GM21528 (cell line): ENCODE measurements at regions not wholly inside any gene's neighbourhood (a gene's known extent, or its start where the extent isn't known, plus 50 kb on each side); places are given as distances from the start of the nearest gene placed in this dataset.
"Not testable (repeated sequence)": the region's sequence is repeated elsewhere in the genome, so short reads cannot be mapped to it uniquely, and the experiment has no call there.

Experiments
- ATAC-seq: cut with Tn5 transposase; IDR thresholded peaks from one replicate; pipeline ENCODE4 v1.9.1; 2021; ENCODE audit warnings: mild to moderate bottlenecking, moderate library complexity; ENCODE audit not compliant: unreplicated experiment, low FRiP score

DNA sequence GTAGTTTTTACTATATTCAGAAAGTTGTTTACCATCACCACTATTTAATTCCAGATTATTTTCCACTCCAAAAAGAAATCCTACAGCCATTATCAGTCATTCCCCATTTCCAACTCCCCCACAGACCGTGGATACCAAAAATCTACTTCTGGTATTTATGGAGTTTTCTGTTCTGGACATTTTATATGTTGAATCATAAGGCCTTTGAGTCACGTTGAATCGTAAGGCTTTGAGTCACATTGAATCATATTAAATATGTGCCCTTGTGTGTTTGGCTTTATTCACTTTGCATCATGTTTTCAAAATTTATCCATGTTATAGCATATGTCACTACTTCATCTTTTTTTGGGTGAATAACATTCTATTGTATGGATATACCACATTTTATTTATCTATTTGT, 454.1 kb upstream of the NUDT12 start:
- ATAC-seq: no peak

DNA sequence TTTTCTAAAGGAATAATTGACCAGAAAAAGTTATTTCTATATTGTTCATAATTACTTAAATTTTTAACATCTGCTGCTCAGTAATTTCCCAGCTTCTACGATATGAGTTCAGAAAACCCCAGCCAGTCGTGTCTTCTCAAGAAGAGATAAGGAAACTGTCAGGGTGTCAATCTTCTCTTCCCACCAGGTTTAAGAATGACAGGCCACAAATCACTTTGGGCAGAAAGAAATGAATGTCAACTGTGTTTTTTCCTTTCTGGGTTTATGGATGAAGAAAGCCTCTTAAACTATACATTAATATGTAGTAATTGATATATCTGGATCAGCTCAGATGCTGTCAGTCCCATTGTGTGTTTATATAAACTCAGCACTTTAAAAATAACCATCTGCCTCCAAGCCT, 453.2 kb upstream of the NUDT12 start:
- ATAC-seq: no peak

DNA sequence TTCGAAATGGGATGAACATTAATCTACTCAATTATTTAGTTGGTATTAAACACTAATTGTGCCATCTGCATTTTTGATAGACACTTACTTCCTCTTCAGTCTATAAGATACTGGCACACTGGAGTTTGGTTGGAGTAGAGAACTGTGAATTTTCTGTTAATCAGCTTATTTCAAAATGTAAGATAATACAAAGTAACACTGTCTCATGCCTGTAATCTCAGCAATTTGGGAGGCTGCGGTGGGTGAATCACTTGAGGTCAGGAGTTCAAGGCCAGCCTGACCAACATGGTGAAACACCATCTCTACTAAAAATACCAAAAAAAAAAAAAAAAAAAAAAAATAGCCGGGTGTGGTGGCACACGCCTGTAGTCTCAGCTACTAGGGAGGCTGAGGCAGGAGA, 440.2 kb upstream of the NUDT12 start:
- ATAC-seq: not testable (repeated sequence)

DNA sequence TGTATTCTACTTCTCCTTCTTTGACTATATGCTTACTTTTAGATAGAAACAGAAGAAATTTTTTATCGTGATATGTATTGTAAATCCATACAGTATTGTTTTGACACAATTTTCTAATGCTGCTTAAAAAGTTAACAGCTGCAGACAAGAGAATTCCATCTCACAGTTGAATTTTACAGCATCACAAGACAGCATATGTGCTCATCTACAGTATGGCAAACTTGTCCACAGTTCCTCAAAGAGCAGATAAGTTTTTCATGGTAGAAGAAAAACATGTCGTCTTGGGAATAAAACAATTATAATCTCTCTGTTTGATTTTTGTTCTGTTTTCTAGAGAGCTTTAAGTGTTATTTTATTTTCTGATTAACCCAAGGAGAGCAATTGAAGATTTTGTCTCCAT, 438.5 kb upstream of the NUDT12 start:
- no peak for ATAC-seq

DNA sequence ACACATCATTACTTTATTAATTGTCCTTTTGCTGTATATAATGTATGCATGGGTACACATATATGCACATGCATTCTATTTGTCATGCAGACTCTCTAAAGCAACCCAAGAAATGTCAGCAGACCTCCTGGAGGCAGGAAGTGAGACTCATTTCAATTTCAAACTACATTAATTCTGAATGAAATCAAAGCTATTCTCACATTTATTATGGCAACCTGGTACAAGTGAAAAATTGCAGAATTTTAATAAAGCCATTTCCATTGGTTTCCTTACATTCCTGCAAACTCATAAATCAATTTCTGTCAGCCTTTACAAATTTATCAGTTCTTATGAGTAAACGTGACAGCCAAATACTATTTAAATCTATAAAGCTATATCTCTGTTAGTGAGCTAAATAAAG, 430.4 kb upstream of the NUDT12 start:
- ATAC-seq: no peak

DNA sequence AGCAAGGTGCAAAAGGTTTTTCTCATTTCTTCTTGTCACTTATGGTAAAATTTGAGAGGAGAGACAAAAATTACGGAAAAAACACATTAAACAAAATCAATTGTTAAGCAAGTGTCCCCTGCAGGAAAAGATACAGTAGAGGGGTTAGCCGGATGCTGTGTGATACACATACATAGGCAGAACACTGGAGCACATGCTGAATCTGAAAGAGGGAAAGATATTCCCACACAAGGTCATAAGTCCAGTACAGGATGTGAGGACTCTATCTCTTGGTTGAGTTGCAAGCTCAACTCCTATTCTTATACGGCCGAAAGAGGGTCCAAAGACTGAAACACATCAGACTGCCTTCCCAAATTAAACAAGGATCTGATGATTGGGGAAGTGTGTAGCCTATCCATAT, 427.5 kb upstream of the NUDT12 start:
- no peak for ATAC-seq

DNA sequence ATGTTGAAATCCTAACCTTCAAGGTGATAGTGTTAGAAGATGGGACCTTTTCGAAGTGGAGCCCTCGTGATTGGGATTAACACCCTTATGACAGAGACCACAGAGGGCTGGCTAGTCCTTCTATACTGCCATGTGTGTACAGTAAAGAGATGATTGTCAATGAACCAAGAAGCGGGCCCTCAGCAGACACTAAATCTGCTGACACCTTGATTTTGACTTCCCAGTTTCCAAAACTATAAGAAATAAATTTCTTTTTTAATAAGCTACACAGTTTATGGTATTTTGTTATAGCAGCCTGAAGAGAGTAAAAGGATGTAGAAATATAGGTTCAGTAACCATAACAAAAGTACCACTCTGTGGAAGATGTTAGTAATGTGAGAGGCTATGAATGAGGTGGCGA, 419.0 kb upstream of the NUDT12 start:
- ATAC-seq: no peak

DNA sequence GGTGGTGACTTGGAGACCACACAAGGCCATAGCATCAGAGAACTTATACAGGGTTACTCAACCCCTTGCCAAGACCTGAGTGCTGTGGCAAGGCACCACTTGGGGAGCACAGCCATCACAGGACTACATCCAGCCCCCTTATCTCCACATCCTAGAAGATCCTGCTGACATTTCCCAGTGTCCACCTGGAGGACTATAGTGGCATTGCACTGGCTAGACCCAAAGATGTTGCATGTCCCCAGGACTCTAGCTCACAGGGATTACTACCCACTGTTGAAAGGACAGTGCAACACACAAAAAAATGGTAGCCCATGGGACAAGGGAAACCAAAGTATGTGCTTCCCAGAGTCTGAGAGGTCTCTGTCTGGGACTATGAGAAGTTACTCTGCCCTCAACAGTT, 411.1 kb upstream of the NUDT12 start:
- no peak for ATAC-seq

DNA sequence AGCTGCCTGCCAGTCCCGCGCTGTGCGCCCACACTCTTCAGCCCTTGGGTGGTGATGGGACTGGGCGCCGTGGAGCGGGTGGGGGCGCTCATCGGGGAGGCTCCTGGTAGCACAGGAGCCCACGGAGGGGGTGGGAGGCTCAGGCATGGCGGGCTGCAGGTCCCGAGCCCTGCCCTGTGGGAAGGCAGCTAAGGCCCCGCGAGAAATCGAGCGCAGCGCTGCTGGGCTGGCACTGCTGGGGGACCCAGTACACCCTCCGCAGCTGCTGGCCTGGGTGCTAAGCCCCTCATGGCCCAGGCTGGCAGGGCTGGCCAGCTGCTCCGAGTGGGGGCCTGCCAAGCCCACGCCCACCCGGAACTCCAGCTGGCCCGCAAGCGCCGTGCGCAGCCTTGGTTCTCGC, 403.7 kb upstream of the NUDT12 start:
- not testable (repeated sequence) for ATAC-seq

DNA sequence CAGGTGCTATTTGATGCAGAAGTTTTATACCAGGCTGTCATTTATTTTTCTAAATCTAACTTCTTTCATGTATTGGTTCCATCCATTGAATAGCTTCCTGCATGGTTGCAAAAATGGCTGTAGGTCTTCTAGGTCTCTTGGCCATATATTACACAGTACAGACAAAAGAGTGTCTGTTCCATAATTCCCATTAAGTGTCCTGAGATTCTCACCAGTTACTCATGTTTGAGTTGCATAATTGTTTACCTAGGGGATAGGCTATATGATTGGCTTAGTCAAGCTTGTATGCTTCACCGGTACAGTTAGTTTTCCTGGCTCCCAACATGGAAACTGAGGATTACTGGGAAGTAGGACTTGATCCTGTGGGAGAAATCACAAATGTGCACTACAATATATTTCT, 399.4 kb upstream of the NUDT12 start:
- ATAC-seq: no peak

DNA sequence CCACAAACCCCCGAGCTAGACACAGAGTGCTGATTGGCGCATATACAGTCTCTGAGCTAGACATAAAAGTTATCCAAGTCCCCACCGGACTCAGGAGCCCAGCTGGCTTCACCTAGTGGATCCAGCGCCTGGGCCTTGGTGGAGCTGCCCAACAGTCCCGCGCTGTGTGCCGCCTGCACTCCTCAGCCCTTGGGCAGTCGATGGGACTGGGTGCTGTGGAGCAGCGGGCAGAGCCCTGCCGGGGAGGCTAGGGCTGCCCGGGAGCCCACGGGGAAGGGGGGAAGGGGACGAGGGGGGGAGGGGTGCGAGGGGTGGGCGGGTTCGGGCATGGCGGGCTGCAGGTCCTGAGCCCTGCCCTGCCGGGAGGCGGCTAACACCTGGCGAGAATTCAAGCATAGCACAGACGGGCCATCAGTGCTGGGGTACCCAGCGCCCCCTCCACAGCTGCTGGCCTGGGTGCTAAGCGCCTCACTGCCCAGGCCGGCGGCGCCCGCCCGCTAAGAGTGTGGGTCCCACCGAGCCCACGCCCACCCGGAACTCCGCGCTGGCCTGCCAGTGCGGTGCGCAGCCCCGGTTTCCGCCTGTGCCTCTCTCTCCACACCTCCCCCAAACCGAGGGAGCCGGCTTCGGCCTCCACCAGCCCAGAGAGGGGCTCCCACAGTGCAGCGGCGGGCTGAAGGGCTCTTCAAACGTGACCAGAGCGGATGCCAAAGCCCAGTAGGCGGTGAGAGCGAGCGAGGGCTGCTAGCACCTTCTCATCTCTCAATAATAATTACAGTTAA, 391.2 kb upstream of the NUDT12 start:
- ATAC-seq: no peak

DNA sequence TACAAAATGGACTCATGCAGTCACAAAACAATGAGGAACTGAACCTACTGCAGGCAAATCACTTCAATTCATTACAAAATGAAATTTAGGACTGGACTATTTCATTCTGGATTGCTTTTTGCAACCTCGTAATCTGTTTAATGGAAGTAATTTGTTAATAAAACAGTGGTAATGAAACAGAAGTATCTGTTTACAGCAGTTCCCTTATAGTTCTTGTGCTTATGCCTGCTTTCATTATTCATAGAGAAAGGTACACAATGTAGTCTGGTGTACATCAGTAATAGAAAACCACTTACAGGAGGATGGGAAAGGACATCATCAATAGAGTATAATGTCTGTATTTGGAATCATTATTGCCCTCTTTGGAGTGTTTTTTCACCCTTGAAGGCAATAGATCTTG, 389.2 kb upstream of the NUDT12 start:
- ATAC-seq: no peak

DNA sequence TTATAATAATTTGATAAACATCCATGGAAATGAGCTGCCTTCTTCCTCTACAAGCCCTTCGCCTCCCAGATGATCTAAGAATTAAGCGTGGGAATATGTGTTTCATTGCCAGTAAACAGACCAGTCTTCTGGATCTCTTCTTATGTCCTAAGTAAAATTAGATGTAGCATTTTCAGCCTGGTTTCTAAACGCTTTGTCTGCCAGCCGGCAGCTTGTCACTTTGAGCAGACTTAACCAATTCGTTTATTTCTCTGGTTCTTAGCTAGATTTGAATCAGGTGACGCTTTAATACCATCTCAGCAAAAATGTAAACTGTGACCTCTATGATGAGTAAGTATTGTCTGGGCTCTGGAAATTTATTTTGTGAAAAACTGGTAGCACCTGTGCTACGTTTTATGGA, 380.6 kb upstream of the NUDT12 start:
- ATAC-seq: no peak

DNA sequence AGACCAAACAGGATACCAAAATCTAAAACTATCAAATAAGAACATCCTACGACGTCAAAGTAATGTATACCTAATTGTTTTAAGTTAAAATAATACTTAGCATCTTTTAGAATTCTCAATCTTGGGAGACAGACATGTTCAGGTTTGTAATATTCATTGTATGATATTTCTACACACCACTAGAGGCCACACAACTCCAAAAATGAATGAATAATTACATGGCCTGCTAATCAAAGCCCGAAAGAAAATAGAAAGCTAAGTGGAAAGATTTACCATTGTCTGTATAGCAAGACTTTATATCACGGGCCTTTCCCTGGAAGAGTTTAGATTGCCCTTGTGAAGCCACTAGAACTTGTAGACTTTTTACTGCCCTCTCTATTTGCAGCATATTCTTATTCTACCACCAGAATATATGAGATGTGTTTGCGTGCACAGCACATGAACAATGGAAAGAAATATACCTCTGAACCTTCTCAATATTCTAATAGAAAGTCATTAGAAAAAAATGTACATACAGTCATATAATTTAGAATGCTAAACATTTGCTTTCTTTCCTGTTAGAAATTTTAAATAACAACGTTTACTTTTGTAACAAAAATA, 380.1 kb upstream of the NUDT12 start:
- ATAC-seq: no peak

DNA sequence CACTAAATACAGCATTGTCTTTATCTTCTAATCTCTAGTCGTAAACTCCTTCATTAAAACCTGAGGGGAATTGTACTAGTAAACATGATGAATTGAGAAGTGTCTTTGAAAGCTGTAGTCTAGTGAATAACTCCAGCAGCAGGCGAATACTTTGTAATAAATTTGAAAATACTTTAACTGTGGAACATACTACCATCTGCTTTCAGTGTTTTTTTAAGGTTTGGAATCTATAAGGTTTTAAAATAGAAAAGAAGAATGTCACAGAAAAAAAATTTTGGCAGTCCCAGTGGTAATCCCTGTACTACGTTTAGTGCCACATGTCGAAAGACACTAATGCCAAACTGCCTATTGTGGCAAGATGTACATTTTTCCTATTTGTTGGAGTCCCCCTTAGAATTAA, 379.0 kb upstream of the NUDT12 start:
- no peak for ATAC-seq

DNA sequence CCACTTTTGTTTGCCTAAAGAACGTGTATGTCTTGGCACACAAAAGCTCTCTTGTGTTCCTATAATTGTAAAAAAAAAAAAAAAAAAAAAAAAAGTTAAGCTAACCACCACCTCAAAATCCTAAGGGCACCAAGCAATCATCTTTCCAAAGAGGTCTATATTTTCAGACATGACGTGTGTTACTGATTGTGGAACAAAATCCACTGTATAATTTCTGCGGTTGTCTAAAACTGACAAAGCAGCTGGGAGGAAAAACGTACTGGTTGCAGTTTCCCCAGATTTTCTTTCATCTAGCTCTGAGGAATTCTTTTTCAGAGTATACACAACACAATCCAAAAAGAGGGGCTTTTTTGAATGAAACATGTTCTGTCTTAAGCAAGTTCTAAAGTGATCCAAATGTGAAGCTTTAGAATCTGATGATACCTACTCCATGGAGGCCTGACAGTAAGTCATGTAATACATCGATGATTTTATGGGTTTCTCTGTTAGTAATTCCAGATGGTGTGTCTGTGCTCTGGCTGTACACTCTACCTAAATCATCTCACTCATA, 375.6 kb upstream of the NUDT12 start:
- no peak for ATAC-seq

DNA sequence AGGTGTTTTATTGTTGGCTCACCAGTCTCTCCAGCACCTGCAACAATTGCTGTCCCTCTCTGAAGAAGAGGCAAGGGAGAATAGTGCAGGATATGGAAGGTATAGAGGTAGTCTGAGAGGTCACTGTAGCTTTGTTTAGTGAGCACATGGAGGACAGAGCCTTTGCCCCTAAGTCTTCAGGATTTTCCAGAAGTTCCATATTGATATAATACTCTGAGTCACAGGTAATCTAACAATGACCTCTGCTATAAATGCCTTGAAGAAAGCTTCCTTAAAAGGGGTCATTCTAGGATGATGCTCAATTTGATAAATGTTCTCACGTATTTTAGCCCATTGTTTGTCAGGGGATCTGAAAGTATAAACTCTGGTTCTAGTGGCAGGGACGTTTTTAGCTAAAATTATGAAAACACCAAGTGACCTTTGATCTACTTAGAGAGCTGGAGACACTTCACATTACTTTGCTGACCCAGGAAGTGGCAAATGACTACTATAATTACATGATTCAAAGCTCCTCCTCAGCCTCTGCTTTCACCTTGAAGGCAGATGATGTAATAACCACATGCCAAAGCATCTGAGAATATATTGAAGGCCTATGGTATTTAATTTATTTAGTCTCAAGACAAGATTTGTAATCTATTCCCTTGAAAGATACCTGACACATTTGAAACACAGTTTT, 366.9 kb upstream of the NUDT12 start:
- no peak for ATAC-seq

DNA sequence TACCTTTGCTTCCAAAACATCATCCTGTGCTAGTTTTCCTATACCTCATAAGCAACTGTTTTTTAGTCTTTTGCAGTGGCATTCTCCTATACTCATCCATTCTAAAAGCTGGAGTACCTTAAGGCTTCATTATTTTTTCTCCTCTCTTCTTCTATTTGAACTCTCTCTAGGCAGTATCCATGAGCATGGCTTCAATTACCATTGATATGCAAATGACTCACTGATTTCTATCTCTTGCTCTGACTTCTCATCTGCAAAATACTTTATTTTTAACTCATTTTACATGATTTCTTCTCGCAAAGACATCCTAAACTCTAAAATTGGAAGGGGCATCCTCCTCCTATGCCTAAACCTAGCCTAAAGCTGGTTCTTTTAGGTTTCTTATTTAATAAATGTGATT, 365.1 kb upstream of the NUDT12 start:
- ATAC-seq: no peak

DNA sequence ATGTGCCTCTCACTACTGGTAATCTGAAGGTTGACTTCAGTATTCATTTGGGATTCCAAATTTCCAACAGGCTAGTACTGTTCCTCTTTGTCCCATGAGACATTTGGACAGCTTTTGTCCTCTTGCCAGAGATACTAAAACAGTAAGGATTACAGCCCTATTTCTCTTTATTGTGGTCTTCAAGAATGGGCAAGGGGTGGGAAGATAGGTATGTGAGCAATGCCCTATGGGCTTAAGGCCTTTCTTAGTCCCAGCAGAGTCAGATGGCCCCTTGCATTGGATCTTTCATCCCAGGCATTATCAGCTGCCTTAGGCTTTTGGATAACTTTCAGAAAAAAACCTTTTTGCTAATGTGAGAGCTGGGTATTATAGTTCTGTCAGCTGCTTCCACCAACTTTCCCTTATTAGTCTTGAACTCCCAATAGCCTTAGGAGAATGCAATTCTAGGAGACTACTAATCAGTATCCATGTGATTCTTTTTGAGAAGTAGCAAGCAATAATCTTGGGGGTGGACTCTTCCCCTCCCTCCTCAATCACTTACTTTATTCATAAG, 361.1 kb upstream of the NUDT12 start:
- ATAC-seq: no peak

DNA sequence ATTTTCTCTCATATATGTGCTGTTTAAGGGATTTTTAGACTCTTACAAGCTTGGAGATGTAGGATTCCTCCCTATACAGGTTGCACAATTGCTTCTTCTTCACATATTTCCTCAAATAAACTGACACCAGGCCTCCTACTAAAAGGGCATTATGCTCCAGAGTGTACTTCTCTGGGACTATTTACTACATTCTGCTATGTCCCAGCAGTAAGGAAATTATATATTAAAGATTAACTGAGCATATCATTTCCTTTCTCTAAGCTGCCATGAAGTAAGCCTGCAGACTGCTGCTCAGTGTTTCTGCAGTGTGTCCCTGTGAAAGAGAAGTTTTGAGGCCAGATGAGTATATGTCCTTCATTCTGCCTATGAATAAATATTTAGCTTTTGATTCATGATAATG, 356.9 kb upstream of the NUDT12 start:
- no peak for ATAC-seq

DNA sequence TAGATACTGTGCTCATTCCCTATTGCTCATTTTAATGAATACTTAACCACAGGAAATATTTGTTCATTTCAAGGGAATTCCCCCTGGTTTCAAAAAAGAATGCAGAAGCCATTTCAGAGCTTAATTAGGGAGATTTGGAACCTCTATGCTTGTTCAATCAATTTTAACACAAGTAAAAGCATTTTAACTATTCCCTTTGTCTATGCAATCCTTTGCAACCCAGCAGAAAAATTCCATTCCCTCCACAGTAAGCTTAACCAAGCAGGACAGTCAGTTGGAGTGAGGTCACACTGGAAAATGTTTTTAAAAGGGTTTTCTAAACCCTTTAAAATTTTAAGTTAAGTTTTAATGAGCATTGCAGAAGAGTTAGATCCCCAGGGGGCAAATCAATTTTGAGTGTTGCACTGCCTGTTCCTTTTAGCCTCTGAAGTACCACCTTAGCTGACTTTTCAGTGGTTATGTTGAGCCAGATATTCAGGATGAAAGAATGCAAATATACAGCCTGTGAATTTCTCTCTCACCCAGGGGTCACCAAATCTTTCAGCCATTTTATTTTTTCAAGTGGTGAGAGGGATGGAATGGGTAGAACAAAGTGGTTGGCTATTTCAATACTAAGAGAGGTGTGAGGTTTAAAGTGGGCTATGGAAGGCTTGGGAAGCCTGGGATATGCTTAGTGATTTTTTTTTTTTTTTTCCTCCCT, 356.2 kb upstream of the NUDT12 start:
- no peak for ATAC-seq
